K562 (cell line): ENCODE measurements at regions not wholly inside any gene's neighbourhood (a gene's known extent, or its start where the extent isn't known, plus 50 kb on each side); places are given as distances from the start of the nearest gene placed in this dataset.

Experiments
- ATAC-seq: fragments of 200-7000 bp; cut with Tn5 transposase; 3 replicates; pipeline ENCODE4 v1.9.1; 2020; ENCODE audit warnings: moderate library complexity
- BruUV-seq: library from RNA; stranded (reverse); fragments of 400-500 nt; replicated peaks from 2 replicates; lab custom pipeline; 2021; lab: Mats Ljungman, UMichigan
- CTCF ChIA-PET: fragments of 300-600 bp; formaldehyde crosslinking; extraction: SDS; loops from one replicate; lab custom pipeline; 2021; ENCODE audit warnings: low intra/inter-chr PET ratio; lab: Yijun Ruan, JAX
- POLR2A ChIA-PET: fragments of 300-600, 350-650 bp; sonication (Branson Sonifier 250); formaldehyde crosslinking; extraction: SDS; loops from one replicate; lab custom pipeline; 2021; ENCODE audit warnings: antibody characterized with exemption, inconsistent platforms; lab: Yijun Ruan, JAX
- DNase-seq, 4 experiments: peaks; one replicate each; pipeline versions ENCODE4 v3.0.0 to v3.0.0-alpha.2; 2011 to 2018; ENCODE audit warnings: low spot score in 3 of 4, mixed read lengths in 3 of 4; ENCODE audit errors: extremely low read depth in 1 of 4
- FAIRE-seq: peaks from 2 replicates; lab custom pipeline; 2011; peaks lifted over from hg19 to GRCh38; lab: Jason Lieb, UNC
- H2AFZ ChIP-seq: 2 replicates; pipeline ENCODE4 v1.6.0; 2011; ENCODE audit warnings: low read depth, low read length, control low read depth, inconsistent platforms
- H3K27ac ChIP-seq: fragments of 200-600 bp; 3 replicates; pipeline ENCODE4 v1.8.0; 2011; ENCODE audit warnings: low read depth, mild to moderate bottlenecking, control low read depth, inconsistent platforms, low read length, moderate library complexity, mixed read lengths; ENCODE audit errors: extremely low read depth
- H3K27me3 ChIP-seq, 2 experiments: fragments of 300-600 bp in 1 of 2; 2 replicates in 1 of 2; 3 replicates in 1 of 2; pipeline versions ENCODE4 v1.6.0 to v1.8.0; 2011; ENCODE audit warnings: inconsistent platforms in 2 of 2, low read length in 2 of 2, mild to moderate bottlenecking in 1 of 2, mixed read lengths in 1 of 2, moderate library complexity in 1 of 2; ENCODE audit not compliant: control insufficient read depth in 2 of 2, insufficient read depth in 2 of 2
- H3K36me3 ChIP-seq: fragments of 300-600 bp; 3 replicates; pipeline ENCODE4 v1.8.0; 2011; ENCODE audit warnings: mild to moderate bottlenecking, low read length, inconsistent platforms; ENCODE audit not compliant: control insufficient read depth, insufficient read depth
- H3K4me1 ChIP-seq, 2 experiments: fragments of 200-600 bp in 1 of 2; replicated peaks in 1 of 2; 2 replicates in 1 of 2; 3 replicates in 1 of 2; pipeline versions ENCODE4 v1.5.1 to v1.8.0; 2011; ENCODE audit warnings: inconsistent platforms in 2 of 2, low read length in 2 of 2, mild to moderate bottlenecking in 1 of 2, mixed read lengths in 1 of 2, moderate library complexity in 1 of 2; ENCODE audit not compliant: control insufficient read depth in 2 of 2, insufficient read depth in 2 of 2
- H3K4me2 ChIP-seq: 2 replicates; pipeline ENCODE4 v1.6.1; 2011; ENCODE audit warnings: low read length, control low read depth, inconsistent platforms, mixed read lengths; ENCODE audit not compliant: insufficient read depth
- H3K4me3 ChIP-seq: fragments of 200-600 bp; sonication (generic), shearing (Covaris generic); 2 replicates; pipeline ENCODE4 v1.5.1; 2016; ENCODE audit warnings: control low read depth, inconsistent platforms
- H3K79me2 ChIP-seq: fragments of 200-600 bp; 3 replicates; pipeline ENCODE4 v1.8.0; 2011; ENCODE audit warnings: low read length, inconsistent platforms; ENCODE audit not compliant: control insufficient read depth, insufficient read depth
- H3K9ac ChIP-seq, 2 experiments: 2 replicates each; pipeline versions ENCODE4 v1.6.0 to v1.6.1; 2011; ENCODE audit warnings: low read depth in 2 of 2, low read length in 2 of 2, control low read depth in 1 of 2, inconsistent platforms in 1 of 2, mild to moderate bottlenecking in 1 of 2, mixed read lengths in 1 of 2; ENCODE audit not compliant: insufficient read depth in 1 of 2
- H3K9me1 ChIP-seq: one replicate; pipeline ENCODE4 v1.6.0; 2011; ENCODE audit warnings: inconsistent platforms, mild to moderate bottlenecking, low read length, moderate library complexity; ENCODE audit not compliant: control insufficient read depth, insufficient read depth
- H3K9me3 ChIP-seq: replicated peaks from 2 replicates; pipeline ENCODE4 v1.5.1; 2011; ENCODE audit warnings: low read depth, low read length, inconsistent platforms; ENCODE audit not compliant: control insufficient read depth, insufficient read depth
- H4K20me1 ChIP-seq: replicated peaks from 2 replicates; pipeline ENCODE4 v1.6.1; 2011; ENCODE audit warnings: low read length, inconsistent platforms, mixed read lengths; ENCODE audit not compliant: control insufficient read depth, insufficient read depth
- NR2C2 ChIP-seq, 2 experiments: fragments of 200-800 bp in 1 of 2; sonication (Bioruptor generic) in 1 of 2; sonication (generic) in 1 of 2; formaldehyde crosslinking in 1 of 2; IDR thresholded peaks; 2 replicates each; pipeline versions ENCODE4 v1.6.1 to v1.8.0; 2016 to 2022; ENCODE audit warnings: mild to moderate bottlenecking in 1 of 2, missing compliant biosample characterization in 1 of 2, missing genetic modification characterization in 1 of 2, missing genetic modification reagents in 1 of 2
- TCF7L2 ChIP-seq: fragments of 150-350 bp; IDR thresholded peaks from 2 replicates; pipeline ENCODE4 v1.6.1; 2016; ENCODE audit warnings: low read depth, mild to moderate bottlenecking, low read length, moderate library complexity
- ZNF184 ChIP-seq: sonication (generic); formaldehyde crosslinking; IDR thresholded peaks from 2 replicates; pipeline ENCODE4 v1.5.0; 2020; ENCODE audit warnings: missing genetic modification reagents
- ZNF512 ChIP-seq: IDR thresholded peaks from 2 replicates; pipeline ENCODE4 v1.6.1; 2016; ENCODE audit warnings: missing genetic modification characterization, missing compliant biosample characterization
- WGBS: fragments of 100-300 bp; shearing (Covaris generic); methylation state at CpG from one replicate; pipeline ENCODE4 v1.1.6; 2016; ENCODE audit warnings: low coverage, mixed read lengths; ENCODE audit not compliant: insufficient coverage; ENCODE audit errors: missing lambda C conversion rate; 5-methylcytosine and 5-hydroxymethylcytosine counted together
- in situ Hi-C: fragments of 300-500 bp; cut with MboI; formaldehyde crosslinking; loops from 4 replicates; pipeline ENCODE4 v1.15.0; 2018; ENCODE audit warnings: inconsistent platforms, mixed read lengths
- intact Hi-C: fragments of 100-400 bp; cut with micrococcal nuclease; formaldehyde crosslinking; loops from 2 replicates; pipeline ENCODE4 v1.14.2; 2022

GRCh38 chr2:121124330-121124729 lies 160.7 kb downstream of the TFCP2L1 start:
- H3K27me3 ChIP-seq = peaks cover 0 to 35% of the 10 kb centered on the region in 2 experiments; a peak in 3 of 5 replicates
- POLR2A ChIA-PET = no interaction called here
- no peak for DNase-seq
- ATAC-seq = no peak
- CTCF ChIA-PET = no interaction called here
- H3K9me3 ChIP-seq = no peaks in the 10 kb centered on the region; the same call in 1 of the 2 replicates
- H3K36me3 ChIP-seq = no peaks in the 10 kb centered on the region
- no peaks in the 10 kb centered on the region for H3K4me1 ChIP-seq
- in situ Hi-C loops = no loop called here
- TF ChIP-seq ZNF184 = no peak
- TF ChIP-seq NR2C2 (CRISPR knock-in tag; IDR thresholded peaks at IDR 0.05) = no peak
- no peak for TF ChIP-seq NR2C2 (tag; IDR thresholded peaks at IDR 0.05)
- TF ChIP-seq, all 486 proteins: peak for 0
- Histone ChIP-seq H3K4me3 (no peak overlapping the region), H3K27ac (no peak overlapping the region), H3K9me1 (no peaks in the 10 kb centered on the region), H3K79me2 (no peaks in the 10 kb centered on the region), H3K9ac (no peak overlapping the region), H4K20me1 (no peaks in the 10 kb centered on the region), H2AFZ (no peak overlapping the region), H3K4me2 (no peak overlapping the region)
- FAIRE-seq = no peak
- no TSS peak for BruUV-seq
- intact Hi-C loops = no loop called here

- H3K9me3 ChIP-seq = no peaks in the 10 kb centered on the region; the same call in 1 of the 2 replicates
- TF ChIP-seq TCF7L2 = no peak
- TF ChIP-seq ZNF512 (tag) = peak; percentile 82; the same call in 1 of the 2 replicates
- no peak overlapping the region for H2AFZ ChIP-seq
- H3K27me3 ChIP-seq = peaks cover 0 to 38% of the 10 kb centered on the region in 2 experiments; a peak in 2 of 5 replicates
- FAIRE-seq (no peak), DNase-seq (no peak), ATAC-seq (no peak)
- no CpG with 5 or more reads among the region's 1 CpG for WGBS
- H3K36me3 ChIP-seq = no peaks in the 10 kb centered on the region
- in situ Hi-C loops = no loop called here
- no peak overlapping the region for H3K4me2 ChIP-seq
- intact Hi-C loops = no loop called here
- H3K27ac ChIP-seq = no peak overlapping the region
- H3K4me1 ChIP-seq = no peaks in the 10 kb centered on the region
- ChIA-PET CTCF (no interaction called here), POLR2A (no interaction called here)
- H3K79me2 ChIP-seq = no peaks in the 10 kb centered on the region
- BruUV-seq = no TSS peak
- H3K9ac ChIP-seq = no peak overlapping the region
- no peak overlapping the region for H3K4me3 ChIP-seq
- no peaks in the 10 kb centered on the region for H3K9me1 ChIP-seq
- H4K20me1 ChIP-seq = no peaks in the 10 kb centered on the region
These were observed 159.7 kb downstream of the TFCP2L1 start for GRCh38 chr2:121125350-121125749.
